ENCODE measurements at regions not wholly inside any gene's neighbourhood (a gene's known extent, or its start where the extent isn't known, plus 50 kb on each side); places are given as distances from the start of the nearest gene placed in this dataset.

GRCh38 chr14:94953541-94954260 lies 183.8 kb upstream of the GSC start:
- DNase-seq: no peak

GRCh38 chr14:94952097-94952496 lies 182.2 kb upstream of the GSC start:
- DNase-seq: no peak

GRCh38 chr14:94946244-94946643 lies 176.3 kb upstream of the GSC start:
- DNase-seq: no peak

GRCh38 chr14:94945615-94946014 lies 175.7 kb upstream of the GSC start:
- no peak for DNase-seq

GRCh38 chr14:94944636-94945258 lies 174.8 kb upstream of the GSC start:
- DNase-seq: no peak

- no peak for DNase-seq
Measured at GRCh38 chr14:94942601-94943000, 172.7 kb upstream of the GSC start.

GRCh38 chr14:94941311-94941710 lies 171.4 kb upstream of the GSC start:
- no peak for DNase-seq

GRCh38 chr14:94940263-94940993 lies 170.5 kb upstream of the GSC start:
- DNase-seq: no peak

- no peak for DNase-seq
Measured at GRCh38 chr14:94938016-94938415, 168.1 kb upstream of the GSC start.

GRCh38 chr14:94936901-94937685 lies 167.2 kb upstream of the GSC start:
- DNase-seq: no peak

GRCh38 chr14:94936401-94936892 lies 166.5 kb upstream of the GSC start:
- no peak for DNase-seq

GRCh38 chr14:94935706-94936300 lies 165.9 kb upstream of the GSC start:
- no peak for DNase-seq

- DNase-seq: no peak
Measured at GRCh38 chr14:94934276-94934810, 164.4 kb upstream of the GSC start.

GRCh38 chr14:94933486-94933885 lies 163.6 kb upstream of the GSC start:
- DNase-seq: no peak

GRCh38 chr14:94932589-94932988 lies 162.7 kb upstream of the GSC start:
- DNase-seq: no peak

- DNase-seq: no peak
Measured at GRCh38 chr14:94930690-94931089, 160.8 kb upstream of the GSC start.

GRCh38 chr14:94929354-94929753 lies 159.4 kb upstream of the GSC start:
- no peak for DNase-seq

- DNase-seq: no peak
Measured at GRCh38 chr14:94926176-94926575, 156.3 kb upstream of the GSC start.

- DNase-seq: no peak
Measured at GRCh38 chr14:94925416-94926173, 155.7 kb upstream of the GSC start.

- DNase-seq: no peak
Measured at GRCh38 chr14:94924189-94924588, 154.3 kb upstream of the GSC start.

GRCh38 chr14:94923786-94924185 lies 153.9 kb upstream of the GSC start:
- DNase-seq: no peak
